Inflammatory macrophage treated with lipopolysaccharide for 1 hour (primary cell): ENCODE measurements at regions not wholly inside any gene's neighbourhood (a gene's known extent, or its start where the extent isn't known, plus 50 kb on each side); places are given as distances from the start of the nearest gene placed in this dataset.

ENCODE experiments used
- DNase-seq, 2 donors: peaks; one replicate each; pipeline ENCODE4 v3.0.0-alpha.2; 2020 to 2022

DNA sequence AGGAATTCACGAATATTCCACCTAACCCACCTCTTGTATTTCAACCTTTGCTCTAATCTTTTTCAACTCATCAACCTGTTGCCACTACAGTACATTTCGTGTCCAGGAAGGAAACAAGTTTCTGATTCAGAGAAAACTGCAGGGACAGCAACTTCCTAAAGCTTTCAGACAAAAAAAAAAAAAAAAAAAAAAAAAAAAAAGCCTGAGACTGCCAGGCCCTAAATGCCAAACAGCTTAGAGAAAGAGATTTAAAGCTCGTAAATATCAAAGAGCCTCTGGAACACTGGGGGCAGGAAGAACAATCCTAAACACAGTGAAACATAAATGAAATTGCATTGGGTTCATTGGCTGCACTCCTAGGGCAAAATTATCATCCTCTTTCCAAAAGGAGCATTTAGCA is 411.2 kb upstream of the SPTLC3 start:
- no peak for DNase-seq

DNA sequence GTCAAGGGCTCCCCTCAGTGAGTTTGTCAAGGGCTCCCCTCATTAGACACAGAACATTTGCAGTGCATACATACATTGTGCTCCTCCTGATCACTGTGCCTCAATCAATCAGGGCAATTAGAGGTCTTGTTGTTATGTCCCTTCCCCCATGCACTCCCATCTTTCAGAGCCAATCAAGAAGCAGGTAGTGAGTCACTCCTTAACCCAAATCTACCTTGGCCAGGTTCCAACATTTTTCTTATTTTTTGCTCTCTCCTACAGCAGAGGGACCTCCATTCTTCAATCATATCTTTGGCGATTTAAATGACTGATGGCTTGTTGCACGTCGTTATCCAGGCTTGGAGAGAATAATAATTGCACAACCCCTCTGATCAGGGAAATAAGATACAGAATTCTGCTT is 409.9 kb upstream of the SPTLC3 start:
- no peak for DNase-seq

DNA sequence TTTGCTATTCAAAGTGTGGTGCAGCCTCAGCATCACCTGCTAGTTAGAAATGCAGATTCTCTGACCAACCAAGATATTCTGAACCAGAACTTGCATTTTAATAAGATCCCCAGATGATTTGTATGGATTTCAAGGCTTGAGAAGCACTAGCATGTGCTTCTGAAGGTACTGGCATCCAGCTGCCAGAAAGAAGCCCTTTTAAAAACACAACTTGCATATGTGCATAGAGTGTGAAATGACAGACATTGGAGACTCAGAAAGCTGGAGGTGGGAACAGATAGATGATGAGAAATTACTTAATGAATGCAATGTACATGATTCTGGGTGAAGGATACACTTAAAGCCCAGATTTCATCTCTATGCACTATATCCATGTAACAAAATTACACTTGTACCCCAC is 409.3 kb upstream of the SPTLC3 start:
- DNase-seq = no peak

DNA sequence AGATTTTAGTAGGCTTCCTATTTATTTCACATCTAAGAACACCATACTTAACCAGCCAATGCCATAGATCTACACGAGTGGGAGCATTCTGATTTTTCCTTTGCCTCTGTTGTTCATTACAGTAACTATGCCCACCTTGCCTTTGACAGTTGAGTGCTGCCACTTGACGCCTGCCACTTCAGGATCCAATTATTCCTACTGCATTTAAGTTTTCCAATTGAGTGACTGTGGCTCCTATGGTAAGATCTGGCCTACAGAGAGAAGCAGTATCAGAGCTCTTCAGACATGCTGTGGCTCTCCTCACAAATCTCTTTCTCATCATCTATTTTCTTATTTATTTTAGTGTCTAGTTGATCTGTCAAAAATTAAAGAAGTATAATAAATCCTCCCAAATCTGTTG is 403.0 kb upstream of the SPTLC3 start:
- no peak for DNase-seq

DNA sequence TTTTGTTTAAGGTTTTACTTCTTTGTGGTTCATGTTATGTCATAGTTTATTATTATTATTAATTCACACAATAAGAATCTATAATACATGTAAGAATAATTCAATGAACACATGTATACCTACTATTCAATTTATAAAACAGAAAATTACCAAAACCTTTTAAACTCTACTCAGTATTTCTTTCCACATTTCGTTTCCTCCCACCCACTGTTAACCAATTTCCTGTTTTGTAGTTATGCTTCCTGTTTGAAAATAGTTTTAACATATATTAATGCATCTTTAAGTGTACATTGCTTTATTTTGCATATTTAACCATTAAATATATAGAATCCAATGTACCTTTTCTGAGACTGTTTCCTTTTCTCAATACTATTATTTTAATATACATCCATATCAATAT is 397.9 kb upstream of the SPTLC3 start:
- no peak for DNase-seq

DNA sequence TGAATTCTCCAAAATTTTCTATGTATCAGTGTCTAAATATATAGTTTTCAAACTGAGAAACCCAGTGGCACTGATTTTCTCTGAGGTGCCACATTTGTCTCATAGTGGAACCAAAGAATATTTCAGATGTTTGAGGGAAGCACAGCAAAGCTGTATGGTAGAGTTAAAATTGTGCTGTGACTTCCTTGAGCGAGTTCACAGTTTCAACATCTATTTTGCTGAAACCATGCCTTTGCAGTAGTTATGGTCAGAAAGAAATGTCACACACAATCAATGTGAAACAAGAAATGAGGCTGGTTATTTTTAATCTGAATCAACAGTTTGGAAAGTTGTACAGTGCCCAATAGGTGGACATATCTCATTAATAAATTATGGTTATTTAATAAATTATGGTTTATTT is 394.0 kb upstream of the SPTLC3 start:
- no peak for DNase-seq

GRCh38 chr20:12617076-12617475 is 391.7 kb upstream of the SPTLC3 start:
- no peak for DNase-seq

DNA sequence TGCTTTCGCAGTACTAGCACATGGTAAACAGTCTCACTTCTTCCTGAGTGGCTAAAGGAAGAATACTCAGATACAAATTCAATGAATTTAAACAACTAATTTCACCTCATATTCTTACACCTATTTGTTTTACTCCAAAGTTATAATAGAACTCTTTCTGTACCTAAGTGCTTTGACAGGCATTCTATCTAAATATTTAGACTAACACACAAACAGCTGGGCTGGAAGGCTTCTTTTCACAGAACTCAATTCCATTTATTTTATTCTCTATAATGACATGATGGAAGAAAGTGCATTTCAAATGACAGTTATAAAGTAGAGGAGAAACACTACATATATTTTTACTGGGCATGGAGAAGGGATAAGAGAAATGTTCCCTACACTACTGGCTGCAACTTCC is 384.9 kb upstream of the SPTLC3 start:
- no peak for DNase-seq

DNA sequence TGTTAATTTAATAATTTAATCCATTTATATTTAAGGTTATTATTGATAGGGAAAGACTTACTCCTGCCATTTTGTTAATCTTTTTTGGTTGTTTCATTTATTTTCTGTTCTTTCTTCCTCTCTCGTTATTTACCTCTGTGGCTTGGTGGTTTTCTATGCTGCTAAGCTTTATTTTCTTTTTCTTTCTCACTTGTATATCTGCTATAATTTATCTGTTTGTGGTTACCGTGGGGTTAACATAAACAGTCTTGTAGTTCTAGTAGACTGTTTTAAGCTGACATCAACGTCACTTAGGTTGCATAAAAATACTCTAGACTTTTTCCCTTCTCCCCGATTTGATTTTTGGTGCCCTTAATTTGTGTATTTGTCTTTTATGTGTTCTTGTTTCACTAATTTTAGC is 381.3 kb upstream of the SPTLC3 start:
- DNase-seq = no peak

GRCh38 chr20:12638633-12639312 is 370.0 kb upstream of the SPTLC3 start:
- no peak for DNase-seq

- DNase-seq = no peak
Observed at GRCh38 chr20:12640251-12640650, 368.5 kb upstream of the SPTLC3 start.

DNA sequence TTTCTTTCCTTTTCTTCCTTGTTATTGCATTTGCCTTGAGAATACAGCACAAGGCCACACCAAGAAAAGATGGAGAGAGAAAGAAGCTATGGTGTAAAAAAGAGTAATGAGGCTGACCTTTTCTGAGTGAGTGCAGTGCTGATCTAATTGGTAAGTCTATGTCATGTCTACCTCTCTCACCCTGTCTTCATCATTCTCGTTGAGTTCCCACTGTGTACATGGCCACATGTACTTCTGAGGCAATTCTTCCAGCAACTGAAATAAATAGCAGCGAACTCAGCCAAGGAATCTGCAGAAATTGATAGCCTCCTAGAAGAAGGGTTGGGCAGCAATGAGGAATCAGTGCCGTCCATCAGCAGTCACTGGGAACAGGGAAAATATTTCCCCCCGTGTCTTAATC is 367.2 kb upstream of the SPTLC3 start:
- DNase-seq = no peak

DNA sequence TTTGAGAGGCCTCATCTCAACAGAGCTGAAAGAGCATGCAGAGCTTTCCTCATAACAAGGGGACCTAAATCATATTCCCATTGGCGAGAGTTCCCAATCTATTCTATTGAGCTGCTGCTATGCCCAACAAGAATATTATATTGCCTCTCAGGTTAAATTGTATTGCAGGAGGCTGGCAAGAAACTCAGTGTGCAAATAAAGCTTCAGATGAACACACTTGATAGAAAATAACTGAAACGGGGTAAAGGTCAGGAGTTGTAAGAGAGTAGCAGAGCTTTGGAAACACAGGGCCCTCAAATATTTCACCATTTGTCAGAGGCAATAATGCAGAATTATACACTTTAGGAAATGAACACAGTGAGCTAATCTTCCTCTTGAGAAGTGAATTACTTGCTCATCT is 364.3 kb upstream of the SPTLC3 start:
- no peak for DNase-seq

- DNase-seq = no peak
Observed at GRCh38 chr20:12649234-12649633, 359.5 kb upstream of the SPTLC3 start.

DNA sequence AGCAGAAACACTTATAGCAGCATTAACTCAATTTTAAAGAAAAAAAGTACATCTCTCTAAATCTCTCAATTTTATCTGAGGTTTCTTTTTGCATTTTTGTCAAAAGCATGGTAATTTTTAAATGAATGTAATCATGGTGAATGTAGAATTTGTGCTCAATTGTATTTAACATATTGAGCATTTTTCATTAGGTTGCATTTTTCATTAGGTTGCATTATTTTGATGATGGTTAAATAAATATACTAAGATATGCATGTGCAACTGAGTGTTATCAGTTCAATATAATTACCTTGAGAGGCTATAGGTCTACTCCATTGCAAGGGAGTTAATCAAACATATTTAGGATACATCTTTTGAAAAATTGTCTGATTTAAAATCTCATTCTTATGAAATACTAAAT is 355.1 kb upstream of the SPTLC3 start:
- DNase-seq = no peak

- no peak for DNase-seq
Observed at GRCh38 chr20:12659942-12660341, 348.8 kb upstream of the SPTLC3 start.

GRCh38 chr20:12660918-12661317 is 347.9 kb upstream of the SPTLC3 start:
- no peak for DNase-seq

- no peak for DNase-seq
Observed at GRCh38 chr20:12670301-12670700, 338.5 kb upstream of the SPTLC3 start.

GRCh38 chr20:12673352-12673751 is 335.4 kb upstream of the SPTLC3 start:
- DNase-seq = no peak

DNA sequence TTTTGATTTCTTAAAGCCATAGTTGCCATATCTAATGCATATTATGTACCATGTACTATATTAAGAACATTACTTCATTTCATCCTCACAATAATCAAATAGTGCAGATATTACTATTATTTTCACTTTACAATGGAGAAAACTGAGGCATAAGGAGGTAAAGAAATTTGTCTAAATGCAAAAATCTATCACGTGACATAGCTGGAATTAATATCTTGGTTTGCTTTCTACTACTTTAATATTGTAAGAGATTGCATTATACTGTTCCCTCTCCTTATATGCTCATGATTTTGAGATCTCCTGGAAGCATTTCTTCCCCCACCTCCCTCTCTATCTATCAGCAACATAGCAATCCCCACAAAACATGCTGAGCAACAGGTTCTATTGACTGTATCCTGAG is 330.8 kb upstream of the SPTLC3 start:
- no peak for DNase-seq

DNA sequence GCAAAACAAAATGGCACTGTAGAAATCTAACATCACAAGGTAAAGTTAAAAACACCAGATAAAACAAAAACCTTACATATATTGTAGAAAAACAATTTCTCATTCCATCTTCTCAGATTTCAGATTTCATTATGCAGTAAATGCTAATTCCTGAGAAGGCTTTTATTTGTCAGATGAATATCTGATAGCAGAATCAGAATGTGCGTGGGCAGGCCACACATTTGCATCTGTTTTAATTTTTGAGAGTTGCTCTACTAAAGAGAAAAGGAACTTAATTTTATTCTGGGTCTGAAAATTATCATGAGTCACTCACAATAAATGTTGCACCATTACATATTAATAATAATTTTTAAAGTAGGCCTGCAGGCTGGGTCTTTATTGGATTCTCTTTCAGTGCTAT is 329.3 kb upstream of the SPTLC3 start:
- DNase-seq = no peak

- no peak for DNase-seq
Observed at GRCh38 chr20:12682613-12683012, 326.2 kb upstream of the SPTLC3 start.

- DNase-seq = no peak
Observed at GRCh38 chr20:12687476-12687875, 321.3 kb upstream of the SPTLC3 start.

GRCh38 chr20:12695937-12696336 is 312.8 kb upstream of the SPTLC3 start:
- DNase-seq = no peak

DNA sequence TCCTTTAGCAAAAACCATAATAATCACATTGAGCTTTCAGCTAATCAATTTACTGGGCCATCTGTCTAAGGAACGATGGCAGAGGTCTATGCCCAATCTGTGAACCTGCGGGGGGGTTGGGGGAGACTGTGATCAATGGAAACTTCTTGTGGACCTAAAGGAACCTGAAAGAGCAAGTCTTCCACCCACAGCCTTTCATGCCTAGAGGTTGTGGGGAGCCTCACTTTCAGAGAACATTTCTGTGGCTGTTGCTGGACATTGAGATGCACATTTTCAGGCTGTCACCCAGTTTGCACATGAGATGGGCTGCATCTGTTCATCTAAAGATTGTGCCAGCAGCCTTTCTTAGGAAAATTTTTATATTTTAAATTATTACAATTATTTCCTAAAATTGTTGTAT is 310.0 kb upstream of the SPTLC3 start:
- no peak for DNase-seq
